ENCODE measurements at regions not wholly inside any gene's neighbourhood (a gene's known extent, or its start where the extent isn't known, plus 50 kb on each side); places are given as distances from the start of the nearest gene placed in this dataset.
A peak's percentile ranks its signal among the peaks of the same experiment; 100 is the strongest.

DNA sequence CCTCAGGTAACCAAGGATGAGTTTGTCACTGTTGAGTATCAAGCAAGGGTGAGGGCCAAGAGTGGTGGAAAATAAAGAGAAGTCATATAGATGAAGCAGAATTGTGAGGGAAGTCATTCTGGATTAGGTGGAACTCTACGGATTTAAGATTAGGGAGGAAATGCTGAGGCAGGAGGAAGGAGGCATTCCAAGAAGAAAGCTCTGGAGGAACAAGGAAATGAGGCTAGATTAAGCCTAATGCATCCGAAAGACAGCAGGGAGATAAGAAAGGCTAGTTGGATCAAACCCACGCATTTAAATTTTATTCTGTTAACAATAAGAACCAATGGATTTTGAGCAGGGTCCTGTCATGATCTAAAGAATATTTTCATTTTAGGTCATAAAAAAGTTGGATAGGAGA, 681.2 kb downstream of the EPHA4 start:
- no peak for DNase-seq

DNA sequence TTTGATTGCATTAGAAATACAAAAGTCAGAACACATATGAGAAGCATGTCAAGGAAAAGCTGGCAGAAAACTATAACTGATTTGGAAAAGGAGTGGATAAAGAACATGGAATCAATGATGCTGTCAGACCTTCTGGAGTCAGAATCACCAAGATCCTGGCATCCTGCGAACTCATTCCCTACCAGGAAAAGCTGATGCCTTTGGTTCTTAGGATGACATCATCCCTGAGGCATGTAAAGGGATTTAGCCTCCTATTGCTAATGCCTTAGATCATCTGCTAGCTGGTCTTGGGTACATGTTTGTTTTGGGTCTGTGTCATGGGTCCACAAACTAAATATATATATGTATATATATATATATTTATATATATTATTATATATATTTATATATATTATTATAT, 680.7 kb downstream of the EPHA4 start:
- no peak for DNase-seq

DNA sequence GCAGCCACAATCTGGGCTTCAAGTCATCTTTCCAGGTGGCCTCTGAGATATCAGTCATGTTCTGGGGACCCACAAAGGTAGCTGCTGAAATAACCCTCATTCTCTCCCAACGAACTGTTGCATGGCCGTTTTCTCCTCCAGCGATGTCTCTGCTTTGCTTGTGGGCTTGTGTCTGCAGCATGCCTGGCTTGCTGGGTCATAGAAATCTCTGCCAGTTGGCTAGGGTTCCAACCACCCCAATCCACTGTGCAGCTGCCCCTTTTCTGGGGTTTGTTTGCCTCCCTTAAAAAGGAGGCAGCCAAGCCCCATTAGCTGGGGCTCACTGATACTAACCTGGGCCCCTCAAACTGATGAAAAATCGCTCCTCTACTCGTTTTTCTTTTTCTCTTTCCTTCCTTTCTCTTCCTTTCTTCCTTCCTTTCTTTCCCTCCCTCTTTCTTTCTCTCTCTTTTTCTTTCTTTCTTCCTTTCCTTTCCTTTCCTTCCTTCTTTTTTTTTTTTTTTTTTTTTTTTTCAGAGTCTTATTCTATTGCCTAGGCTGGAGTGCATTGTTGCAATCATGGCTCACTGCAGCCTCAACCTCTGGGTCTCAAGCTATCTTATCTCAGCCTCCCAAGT, 680.0 kb downstream of the EPHA4 start:
- no peak for DNase-seq

DNA sequence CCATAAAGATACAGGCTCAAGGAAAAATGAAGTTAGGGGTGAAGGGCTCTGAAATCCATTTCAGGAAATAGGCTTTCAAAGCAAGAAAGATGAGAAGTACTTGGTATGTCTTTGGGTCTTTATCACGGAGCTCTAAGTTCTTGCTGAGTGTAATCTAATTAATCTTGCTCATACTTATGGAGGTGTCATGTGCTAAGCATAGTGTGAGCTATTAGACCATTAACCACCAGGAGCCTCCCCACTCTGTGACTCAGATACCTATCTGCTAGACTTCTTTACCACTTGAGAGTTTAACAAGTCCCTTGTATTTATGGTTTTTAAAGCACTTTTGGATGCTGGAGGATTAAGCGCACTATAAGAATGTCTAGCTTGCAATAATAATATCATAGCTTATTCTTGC, 678.7 kb downstream of the EPHA4 start:
- no peak for DNase-seq

DNA sequence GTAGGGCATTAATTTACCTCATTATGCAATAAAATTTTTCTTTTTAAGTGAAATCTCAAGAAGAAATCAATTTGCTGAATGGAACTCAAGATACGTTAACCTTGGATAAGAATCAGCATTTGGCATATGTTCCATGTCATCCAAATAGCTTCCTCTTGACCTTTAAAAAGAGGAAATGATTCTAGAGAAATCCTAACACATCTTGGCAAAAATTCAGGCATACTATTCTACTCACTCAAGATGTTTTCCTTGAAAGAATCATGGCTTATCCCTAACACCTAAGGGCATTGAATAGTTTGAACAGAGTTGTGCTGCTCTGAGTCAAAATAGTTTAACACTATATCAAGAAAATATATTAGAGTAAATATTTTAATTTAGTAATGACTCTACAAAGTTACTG, 678.0 kb downstream of the EPHA4 start:
- no peak for DNase-seq

DNA sequence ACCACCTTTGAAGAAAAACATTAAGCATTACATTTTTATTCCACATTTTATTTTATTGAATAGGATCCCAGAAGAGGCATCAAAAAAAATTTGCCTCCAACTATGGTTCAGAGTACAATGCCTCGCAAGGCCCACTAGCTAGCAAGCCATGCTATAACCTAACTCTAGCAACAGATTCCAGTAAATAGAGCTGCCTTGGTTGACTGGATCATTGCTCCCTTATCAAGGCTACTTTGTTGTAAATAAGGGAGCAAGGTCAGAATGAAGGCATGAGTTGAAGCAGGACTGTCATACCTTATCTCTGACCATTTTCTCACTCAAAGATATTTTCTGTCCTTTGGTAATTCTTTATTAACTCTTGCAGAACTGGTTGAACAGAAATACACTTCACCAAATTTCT, 672.6 kb downstream of the EPHA4 start:
- DNase-seq, result no peak

DNA sequence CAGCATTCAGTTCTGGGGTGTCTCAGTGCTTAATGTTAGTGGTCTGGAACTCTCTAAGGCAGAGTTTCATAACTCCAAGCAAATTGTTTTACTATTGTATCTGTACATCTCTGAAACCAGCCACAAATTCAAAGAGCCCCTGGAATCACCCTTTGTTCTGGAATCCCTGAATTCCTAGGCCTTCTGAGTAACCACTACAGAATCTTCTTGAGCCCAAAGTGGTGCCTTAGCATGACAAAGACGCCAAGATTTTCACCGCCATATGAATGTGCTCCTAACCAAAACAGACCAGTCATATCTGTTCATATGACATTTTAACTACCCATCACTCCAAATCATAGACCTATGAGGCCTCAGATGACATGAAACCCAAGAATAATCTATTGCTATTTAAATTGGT, 668.1 kb downstream of the EPHA4 start:
- DNase-seq, result no peak

DNA sequence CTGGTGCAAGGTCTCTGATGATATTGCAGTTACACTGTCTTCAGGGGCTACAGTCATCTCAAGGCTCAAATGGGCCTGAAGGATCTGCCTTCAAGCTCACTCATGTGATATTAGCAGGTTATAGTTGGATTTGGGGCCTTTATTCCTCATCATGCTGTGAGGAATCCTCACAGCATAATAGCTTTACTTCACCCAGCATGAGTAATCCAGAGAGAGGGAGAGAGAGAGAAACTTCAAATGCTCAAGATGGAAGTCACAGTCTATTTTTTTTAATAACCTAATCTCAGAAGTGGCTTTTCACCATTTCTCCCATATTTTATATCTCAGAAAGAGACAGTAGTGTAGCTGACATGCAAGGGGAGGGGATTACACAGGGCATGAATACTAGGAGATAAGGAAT, 658.7 kb downstream of the EPHA4 start:
- no peak for DNase-seq

DNA sequence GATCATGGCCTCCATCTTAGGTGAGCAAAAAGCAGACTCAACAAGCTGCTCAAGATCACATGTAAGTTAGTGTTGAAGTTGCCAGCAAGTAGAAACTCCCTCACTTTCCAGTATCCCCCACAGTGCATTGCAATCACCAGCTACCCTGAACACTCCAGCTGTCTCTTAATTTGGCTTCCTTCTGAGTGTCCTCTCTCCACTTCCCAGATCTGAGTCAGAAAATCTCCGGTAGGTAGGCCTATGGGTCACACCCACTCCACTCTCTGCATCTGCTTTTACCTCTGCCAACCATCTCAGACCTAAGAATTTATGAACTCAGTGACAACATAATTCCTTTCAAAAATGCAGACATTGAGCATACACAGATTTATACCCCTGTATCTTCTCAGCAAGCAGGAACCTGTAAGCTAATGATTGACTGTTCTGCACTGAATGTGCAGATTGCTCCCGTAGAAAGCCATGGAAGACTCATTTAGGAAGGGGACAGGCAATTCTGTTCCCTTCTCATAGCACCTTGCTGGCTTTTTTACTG, 656.9 kb downstream of the EPHA4 start:
- no peak for DNase-seq

DNA sequence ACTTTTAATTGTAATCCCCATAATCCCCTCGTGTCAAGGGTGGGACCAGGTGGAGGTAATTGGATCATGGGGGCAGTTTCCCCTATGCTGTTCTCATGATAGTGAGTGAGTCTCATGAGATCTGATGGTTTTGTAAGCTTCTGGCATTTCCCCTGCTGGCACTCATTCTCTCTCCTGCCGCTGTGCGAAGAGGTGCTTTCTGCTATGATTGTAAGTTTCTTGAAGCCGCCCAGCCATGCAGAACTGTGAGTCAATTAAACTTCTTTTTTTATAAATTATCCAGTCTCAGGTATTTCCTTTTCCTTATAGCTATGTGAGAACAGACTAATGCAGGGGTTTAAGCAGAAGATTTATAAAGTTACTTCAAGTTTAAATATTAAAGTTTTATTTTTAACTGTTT, 655.2 kb downstream of the EPHA4 start:
- no peak for DNase-seq

DNA sequence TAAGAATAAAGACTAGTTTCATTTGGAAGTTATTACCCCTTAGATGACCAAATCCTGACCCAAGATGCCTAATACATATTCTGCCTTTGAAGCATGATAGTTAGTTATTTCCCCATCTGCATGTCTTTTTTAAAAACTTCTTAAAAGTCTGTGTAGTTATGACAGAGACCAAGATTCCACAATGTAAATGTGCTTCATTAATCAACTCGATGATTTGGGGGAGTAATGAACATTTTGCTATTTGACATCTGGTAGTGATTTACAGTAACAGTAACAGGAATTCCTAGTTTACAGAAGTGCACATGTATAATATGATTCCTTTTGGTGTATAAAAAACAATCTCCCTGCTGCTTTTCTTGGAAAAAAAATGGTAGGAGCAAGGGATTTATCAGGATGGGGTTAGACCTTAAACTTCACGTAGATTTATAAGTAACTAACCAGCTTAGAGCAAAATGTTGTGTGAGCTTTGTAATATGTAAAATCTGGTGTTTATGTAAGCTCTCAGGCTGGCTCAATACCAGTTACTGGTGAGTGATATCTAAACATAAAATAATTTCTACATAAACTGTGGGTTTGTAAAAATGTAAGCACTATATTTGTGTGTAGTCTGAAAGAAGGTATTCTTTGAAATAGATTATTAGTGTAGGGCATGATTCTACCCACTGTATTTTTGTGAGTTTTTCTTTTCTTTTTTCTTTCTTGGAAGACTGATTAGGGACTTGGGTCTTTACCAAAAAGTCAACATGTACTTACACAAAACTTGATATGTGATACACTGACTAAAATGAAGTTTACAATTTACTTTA, 641.6 kb downstream of the EPHA4 start:
- no peak for DNase-seq

DNA sequence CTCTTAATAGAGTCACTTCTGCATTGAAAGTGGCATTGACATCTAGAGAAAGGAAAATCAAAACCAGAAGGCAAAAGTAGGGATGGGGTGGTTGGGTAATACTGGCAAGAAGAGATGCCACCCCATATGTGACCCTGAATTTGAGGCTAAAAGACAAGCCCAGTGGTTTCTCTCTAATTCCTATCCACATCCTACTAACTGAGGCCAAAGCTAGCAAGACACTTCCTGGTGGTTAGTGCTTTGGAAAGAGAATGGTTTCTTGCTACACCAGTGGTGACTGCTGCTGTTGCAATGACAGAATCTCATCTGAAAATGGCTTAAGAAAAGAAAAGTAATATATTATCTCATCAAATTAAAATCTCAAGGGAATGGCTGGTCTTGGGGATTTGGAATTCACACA, 640.6 kb downstream of the EPHA4 start:
- DNase-seq, result no peak

DNA sequence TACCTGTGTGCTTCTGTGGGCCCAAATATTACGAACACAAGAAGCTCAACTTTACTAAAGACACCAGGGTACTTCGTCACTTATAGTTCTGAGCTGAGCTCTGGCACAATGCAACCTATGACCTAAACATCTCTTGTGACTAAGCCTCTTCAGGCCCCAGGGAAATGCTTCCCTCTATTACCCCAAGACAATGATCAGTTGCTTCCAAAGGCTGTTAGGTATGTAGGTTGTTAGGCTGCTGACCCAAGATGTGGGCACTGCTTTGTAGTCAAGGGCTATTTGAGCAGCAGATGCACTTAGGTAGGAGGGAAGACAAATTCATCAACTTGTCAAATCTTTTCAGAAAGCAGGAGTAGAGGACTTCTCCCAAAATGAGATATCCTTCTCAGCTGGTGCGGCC, 640.1 kb downstream of the EPHA4 start:
- no peak for DNase-seq

DNA sequence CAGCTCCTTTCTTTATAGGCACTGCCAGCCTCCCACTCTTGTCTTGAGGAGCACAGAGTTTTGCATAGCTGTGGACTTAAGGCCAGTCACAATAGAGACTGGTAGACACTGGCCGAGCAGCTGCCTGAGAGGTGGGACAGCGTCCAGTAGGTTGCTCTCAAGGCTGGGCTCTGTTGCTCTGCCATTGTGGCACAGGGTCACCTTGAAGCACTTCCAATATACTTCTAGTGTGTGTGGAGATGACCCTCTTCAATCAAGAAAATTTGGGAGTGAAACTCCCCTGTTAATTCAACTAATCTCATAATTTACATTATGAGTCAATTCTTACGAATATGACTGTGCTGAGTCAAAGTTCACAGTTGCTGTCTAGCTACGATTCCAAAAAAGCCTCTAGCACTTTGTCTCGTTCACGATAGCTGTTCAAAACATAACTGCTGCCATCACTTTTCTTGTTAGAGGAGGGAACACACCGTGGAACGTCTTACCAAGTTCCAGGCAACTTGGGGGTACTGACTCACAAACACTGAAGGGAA, 636.2 kb downstream of the EPHA4 start:
- DNase-seq, result no peak

DNA sequence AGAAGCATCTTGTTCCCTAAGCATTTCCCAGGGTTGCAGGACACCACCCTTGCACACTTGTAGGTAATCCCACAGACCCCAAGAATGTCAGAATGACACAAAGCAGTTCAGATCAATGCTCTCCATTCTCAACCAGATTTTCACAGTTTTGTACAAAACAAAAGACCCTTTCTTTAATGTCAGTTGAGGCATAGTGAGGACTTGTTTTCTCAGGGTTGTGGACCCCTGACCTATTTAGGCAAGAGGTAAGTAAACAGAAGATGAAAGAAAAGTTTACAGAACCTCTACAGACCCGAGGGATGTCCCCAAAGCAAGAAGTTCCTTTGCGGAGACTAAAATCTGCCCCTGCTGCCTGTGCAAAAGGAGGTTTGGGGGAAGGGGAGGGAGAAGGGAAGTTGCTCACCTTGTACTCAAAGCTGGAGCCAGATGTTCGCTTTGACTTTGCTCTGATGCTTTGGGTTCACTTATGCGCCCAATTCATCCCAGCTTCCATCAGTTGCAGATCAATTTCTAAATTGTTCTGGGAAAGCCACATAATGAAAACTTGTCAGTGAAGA, 635.4 kb downstream of the EPHA4 start:
- DNase-seq, result no peak

DNA sequence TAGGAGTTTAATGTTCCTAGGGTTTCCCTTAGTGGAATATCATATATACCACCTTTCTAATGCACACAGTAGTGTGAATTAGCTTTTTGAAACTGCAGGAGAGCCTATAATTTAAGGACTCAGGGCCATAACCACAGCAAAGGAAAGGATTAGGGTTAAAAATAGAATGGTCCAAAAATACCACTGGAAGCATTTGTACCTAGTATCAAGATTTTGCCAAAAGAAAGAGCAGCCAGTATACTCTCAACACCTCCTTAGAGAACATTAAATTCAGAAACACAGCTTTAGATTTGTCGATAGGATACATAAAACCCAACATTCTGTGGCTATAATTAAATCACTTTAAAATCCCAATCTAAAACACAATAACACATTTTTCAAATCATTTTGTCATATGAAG, 634.9 kb downstream of the EPHA4 start:
- DNase-seq, result no peak

DNA sequence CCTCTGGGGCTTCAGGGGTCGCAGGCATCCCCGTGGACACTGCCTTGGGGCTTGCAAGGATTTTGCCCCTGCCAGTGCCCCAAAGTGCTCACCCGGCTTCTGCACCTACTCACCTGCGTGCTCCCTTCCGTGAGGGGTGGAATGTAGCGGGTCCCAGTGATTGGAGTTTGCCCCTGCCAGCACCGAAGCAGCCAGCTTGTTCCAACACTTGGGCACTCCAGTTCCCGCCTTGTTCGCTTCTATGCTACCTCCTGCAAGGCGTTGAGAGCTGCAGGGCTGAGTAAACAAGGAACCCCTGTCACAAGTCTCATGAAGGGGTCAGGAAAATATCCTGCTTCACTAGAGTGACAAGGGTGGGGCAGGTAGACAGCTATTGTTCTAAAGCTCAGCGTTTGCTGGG, 631.5 kb downstream of the EPHA4 start:
- DNase-seq, result no peak

DNA sequence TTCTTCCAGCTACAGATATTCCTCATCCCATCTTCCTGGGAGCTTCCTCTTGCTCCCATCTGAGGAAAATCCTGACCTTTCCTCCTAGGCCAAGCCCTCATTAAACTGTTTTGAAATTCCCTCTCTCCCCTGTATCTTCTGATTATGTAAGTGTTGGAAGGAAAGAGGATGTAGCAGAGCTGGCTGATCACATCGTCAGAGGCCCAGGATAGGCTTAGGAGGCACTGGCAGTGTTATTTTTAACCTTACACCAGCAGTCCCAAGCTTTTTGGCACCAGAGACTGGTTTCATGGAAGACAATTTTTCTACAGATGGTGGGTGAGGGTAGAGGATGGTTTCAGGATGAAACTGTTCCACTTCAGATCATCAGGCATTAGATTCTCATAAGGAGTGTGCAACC, 630.4 kb downstream of the EPHA4 start:
- DNase-seq, result no peak

DNA sequence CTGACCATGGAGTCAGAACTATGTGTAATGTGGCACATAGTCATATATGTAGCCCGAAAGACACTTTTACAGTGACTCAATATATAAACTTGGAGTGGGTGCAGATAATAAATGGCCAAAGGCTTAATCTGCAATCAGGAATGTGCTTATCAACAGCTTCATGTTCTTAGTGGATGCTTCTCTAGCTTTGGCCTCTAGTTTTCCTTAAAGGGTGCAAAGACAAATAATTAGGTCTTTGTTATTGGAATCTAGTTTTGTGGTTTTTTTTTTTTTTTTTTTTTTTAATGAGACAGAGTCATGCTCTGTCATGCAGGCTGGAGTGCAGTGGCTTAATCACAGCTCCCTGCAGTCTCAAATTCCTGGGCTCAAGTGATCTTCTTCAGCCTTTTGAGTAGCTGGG, 625.6 kb downstream of the EPHA4 start:
- DNase-seq, result no peak

DNA sequence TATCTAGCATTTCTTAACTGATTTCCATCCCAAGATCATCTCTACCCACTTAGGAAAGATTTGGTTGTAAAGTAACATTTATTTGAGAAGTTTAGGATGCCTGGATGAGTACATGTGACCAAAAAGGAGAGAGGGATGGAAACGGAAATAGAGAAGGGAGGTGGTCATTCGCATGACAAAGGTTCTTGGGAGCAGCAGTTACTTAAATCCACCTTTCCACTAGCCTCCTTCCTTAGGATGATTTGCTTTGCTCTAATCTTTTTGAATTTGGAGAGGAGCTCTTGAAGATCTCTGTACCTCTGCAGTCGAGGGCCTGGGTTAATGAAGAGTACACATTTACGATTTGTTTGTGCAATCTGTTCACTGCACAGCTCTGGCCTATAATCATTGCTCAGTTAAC, 623.5 kb downstream of the EPHA4 start:
- no peak for DNase-seq

DNA sequence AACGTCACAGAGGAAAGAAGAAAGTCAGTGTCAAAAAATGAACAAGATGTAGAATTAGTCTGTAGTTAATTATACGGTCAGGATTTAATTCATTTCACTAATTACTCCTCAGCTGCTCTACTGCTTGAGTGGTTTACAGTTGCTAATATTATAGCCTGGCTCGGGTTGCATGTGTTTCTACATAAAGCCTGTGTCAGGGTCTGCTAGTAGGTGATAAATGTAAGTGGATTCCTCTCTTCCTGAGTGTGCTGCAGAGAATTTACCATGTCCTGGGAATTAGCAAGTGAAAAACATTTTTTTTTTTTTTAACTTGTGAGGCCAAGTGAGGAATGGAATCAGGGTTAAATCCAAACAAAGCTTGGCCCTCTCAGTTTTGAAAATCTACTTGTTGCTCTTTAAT, 622.6 kb downstream of the EPHA4 start:
- DNase-seq, result peak; percentile 11

DNA sequence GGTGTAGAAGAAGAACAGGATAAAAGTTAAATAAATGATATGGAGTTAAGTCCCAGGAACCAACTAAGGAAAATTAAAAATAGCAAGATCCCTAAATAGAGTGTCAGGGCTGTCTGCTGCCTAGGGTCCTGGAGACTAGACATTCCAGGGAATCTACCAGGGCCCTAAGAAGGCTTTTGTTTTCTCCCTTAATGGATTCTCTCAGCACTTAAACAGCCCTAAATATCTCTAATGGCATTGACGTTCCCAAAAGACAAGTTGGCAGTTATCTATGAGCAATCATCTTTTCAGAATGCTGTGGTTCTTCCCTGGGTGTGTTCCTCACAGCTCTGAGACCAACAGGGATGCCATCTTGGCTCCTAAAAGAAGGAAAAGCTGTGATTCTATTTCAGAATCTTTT, 616.3 kb downstream of the EPHA4 start:
- DNase-seq, result no peak

DNA sequence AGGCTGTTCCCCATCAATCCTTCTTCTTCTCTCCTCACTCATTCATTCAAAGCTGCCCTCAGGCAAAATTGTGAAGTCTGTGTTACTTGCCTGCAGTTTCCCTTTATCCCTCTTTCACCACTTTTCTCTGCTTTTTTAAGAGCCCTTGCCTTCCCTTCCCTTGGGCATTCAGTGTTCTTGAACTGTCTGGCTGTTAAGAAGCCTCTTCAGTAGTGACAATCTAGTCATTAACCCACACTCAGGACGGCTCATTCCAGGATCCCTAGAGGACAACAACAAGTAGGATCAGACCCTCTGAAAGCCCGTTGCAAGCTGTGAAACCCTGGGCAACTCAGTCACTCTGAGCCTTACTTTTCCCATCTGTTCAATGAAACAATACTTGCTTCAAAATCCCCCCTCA, 615.7 kb downstream of the EPHA4 start:
- no peak for DNase-seq

DNA sequence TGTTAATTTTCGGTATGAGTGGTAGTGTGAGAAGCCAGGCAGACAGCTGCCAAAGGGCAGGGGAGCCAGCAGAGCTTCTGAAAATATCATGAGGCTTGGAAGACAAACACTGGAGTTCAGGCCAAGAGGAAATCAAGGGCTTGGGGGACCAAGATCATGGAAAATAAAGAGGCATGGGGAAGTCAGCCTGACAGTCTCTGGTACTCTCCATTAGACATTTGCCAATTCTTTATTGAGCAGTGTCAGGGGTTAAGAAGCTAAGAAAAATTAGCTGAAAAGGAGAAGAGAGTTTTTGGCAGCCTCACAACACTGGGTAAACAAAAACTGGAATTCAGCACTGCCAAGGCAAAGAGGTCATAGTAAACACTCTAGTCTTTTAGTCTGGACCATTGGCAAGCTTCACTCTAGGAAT, 612.7 kb downstream of the EPHA4 start:
- no peak for DNase-seq
